Activated naive CD4-positive, alpha-beta T cell treated with anti-CD3 and anti-CD28 coated beads, Interleukin-2, amount 50 U/mL, for 24 hours (primary cell): ENCODE measurements at regions not wholly inside any gene's neighbourhood (a gene's known extent, or its start where the extent isn't known, plus 50 kb on each side); places are given as distances from the start of the nearest gene placed in this dataset.

Source experiments
- H3K27ac Mint-ChIP-seq: one replicate; pipeline ENCODE4 v1.8.0; 2021; ENCODE audit warnings: mild to moderate bottlenecking, mixed read lengths
- H3K27me3 Mint-ChIP-seq: one replicate; pipeline ENCODE4 v1.8.0; 2021; ENCODE audit warnings: mixed read lengths
- H3K36me3 Mint-ChIP-seq: one replicate; pipeline ENCODE4 v1.8.0; 2021; ENCODE audit warnings: mixed read lengths
- H3K4me1 Mint-ChIP-seq: one replicate; pipeline ENCODE4 v1.8.0; 2021; ENCODE audit warnings: mixed read lengths
- H3K4me3 Mint-ChIP-seq: one replicate; pipeline ENCODE4 v1.8.0; 2021; ENCODE audit warnings: mild to moderate bottlenecking, mixed read lengths
- H3K9me3 Mint-ChIP-seq: one replicate; pipeline ENCODE4 v1.8.0; 2021; ENCODE audit warnings: mixed read lengths

- H3K9me3 Mint-ChIP-seq = no peaks in the 10 kb centered on the region
- H3K27ac Mint-ChIP-seq = no peak overlapping the region
- H3K4me1 Mint-ChIP-seq = no peaks in the 10 kb centered on the region
- no peak overlapping the region for H3K4me3 Mint-ChIP-seq
- H3K36me3 Mint-ChIP-seq = no peaks in the 10 kb centered on the region
- H3K27me3 Mint-ChIP-seq = no peaks in the 10 kb centered on the region
Measured at GRCh38 chr4:181566490-181566889, 676.7 kb upstream of the TENM3 start.

DNA sequence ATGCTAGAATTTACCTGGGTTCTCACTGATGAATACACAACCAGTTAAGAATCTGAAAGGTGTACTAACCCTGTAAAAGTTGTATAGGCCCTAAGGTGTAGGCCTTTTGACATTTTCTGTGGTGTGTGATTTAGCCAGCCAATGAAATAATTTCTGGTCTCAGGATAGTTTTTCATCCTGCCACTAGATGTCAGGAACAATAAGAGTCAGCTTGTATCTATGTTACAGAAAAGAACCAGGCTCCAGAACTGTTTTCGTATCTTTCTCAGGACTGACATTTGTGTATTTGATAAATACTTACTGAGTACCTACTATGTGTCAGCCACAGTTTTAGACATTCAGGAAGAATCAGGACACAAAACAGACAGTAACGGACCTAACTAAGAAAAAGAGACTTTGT is 673.6 kb upstream of the TENM3 start:
- H3K27me3 Mint-ChIP-seq = no peaks in the 10 kb centered on the region
- no peak overlapping the region for H3K4me3 Mint-ChIP-seq
- no peak overlapping the region for H3K27ac Mint-ChIP-seq

DNA sequence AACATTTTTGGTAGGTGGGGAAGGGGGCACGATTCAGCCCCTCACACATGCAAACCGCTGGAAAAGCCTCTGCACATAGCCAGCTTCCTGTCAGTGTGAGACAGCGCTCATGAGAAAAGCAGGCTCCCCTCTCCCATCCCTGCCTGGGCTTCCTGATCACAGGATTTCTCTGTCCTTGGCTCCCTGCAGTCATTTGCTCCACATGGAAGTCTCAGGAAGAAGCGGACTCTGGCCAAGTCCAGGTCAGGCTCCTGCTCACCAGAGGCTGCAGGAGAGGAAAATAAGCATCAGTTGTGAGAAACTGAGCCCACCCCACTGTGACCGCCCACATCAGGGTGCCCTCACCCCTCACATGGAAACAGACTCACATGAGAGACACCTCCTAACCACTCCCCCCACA is 664.3 kb upstream of the TENM3 start:
- no peaks in the 10 kb centered on the region for H3K36me3 Mint-ChIP-seq
- H3K4me3 Mint-ChIP-seq = no peak overlapping the region
- no peaks in the 10 kb centered on the region for H3K27me3 Mint-ChIP-seq
- H3K9me3 Mint-ChIP-seq = no peaks in the 10 kb centered on the region
- H3K27ac Mint-ChIP-seq = no peak overlapping the region
- H3K4me1 Mint-ChIP-seq = no peaks in the 10 kb centered on the region

More for the DNA sequence above, 673.6 kb upstream of the TENM3 start:
- H3K4me1 Mint-ChIP-seq = no peaks in the 10 kb centered on the region
- H3K9me3 Mint-ChIP-seq = no peaks in the 10 kb centered on the region
- H3K36me3 Mint-ChIP-seq = no peaks in the 10 kb centered on the region

- H3K4me1 Mint-ChIP-seq = no peaks in the 10 kb centered on the region
- no peaks in the 10 kb centered on the region for H3K9me3 Mint-ChIP-seq
- H3K4me3 Mint-ChIP-seq = no peak overlapping the region
- H3K27me3 Mint-ChIP-seq = no peaks in the 10 kb centered on the region
- H3K36me3 Mint-ChIP-seq = no peaks in the 10 kb centered on the region
- H3K27ac Mint-ChIP-seq = no peak overlapping the region
Measured at GRCh38 chr4:181579486-181579885, 663.7 kb upstream of the TENM3 start.

DNA sequence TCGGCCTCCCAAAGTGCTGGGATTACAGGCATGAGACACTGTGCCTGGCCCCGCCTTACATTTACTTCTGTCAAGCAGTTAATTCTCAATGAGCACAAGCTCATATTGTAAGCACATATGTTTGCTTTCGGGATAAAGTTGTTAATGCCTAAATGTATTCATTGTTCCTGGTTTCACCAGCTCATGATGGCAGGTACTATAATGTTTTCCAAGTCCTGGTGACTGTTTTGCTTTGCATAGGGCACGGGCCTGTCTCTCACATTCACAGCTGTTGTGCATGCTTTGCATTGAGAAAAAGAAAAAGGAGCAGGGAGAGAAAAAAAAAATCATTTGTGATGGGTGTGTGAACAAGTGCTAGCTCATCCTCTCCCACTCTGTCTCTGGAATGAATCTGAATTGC is 661.2 kb upstream of the TENM3 start:
- Mint-ChIP-seq H3K27ac (no peak overlapping the region), H3K27me3 (no peaks in the 10 kb centered on the region), H3K4me1 (no peaks in the 10 kb centered on the region), H3K9me3 (peaks cover 1% of the 10 kb centered on the region), H3K4me3 (no peak overlapping the region), H3K36me3 (no peaks in the 10 kb centered on the region)

- no peak overlapping the region for H3K27ac Mint-ChIP-seq
- H3K36me3 Mint-ChIP-seq = no peaks in the 10 kb centered on the region
- H3K9me3 Mint-ChIP-seq = peaks cover 6% of the 10 kb centered on the region
- no peaks in the 10 kb centered on the region for H3K4me1 Mint-ChIP-seq
- no peak overlapping the region for H3K4me3 Mint-ChIP-seq
- no peaks in the 10 kb centered on the region for H3K27me3 Mint-ChIP-seq
Measured at GRCh38 chr4:181582595-181582994, 660.6 kb upstream of the TENM3 start.

DNA sequence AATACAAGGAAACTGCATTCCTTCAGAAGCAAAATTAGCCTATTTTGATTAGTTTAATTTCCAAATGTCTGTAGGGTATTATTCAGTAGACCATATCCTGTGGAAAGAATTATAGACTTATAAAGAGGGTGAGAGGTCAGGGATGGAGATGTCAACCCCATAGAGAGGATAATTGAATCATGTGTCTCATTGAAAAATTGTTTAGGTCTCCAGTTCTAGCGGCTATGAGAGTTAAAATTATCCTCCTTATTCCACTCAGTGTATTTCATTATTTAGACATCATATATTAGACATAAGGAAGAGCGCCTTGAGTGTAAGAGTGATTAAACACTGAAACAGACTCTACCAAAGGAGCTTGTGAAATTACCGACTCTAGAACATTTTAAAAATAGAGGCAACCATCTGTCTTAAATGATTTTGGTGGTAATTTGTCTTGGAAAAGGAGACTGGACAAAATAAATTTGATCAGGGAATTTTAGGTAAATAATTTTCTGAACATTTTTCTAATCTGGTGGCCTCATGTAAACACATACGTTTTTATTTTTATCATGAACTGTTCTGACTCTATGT is 654.4 kb upstream of the TENM3 start:
- Mint-ChIP-seq H3K9me3 (peaks cover 11% of the 10 kb centered on the region), H3K27me3 (no peaks in the 10 kb centered on the region), H3K4me3 (no peak overlapping the region), H3K36me3 (no peaks in the 10 kb centered on the region), H3K4me1 (no peaks in the 10 kb centered on the region), H3K27ac (no peak overlapping the region)

DNA sequence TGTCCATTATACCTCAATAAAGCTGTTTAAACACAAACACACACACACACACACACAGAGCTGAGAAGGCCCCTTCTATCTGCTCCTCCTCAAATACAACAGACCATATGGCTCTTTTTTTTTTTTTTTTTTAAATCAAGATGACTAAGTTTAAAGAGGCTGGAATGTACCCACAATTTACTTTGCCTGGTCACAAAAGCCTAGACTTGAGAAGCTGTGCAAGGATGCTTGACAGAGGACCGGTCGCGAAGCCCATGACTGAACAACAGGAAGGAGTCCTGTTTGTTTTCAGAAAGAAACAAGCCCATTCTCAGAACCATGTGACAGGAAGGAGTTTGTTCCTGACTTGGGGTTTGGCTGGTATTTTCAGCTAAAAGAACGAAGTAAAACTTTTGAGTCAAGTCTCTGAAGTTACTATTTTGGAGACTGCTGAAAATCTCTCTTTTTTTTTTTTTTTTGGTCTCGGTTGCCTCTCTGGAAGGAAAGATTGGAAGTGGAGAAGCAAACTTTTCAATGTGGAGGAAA is 650.9 kb upstream of the TENM3 start:
- Mint-ChIP-seq H3K27ac (no peak overlapping the region), H3K27me3 (no peaks in the 10 kb centered on the region), H3K4me3 (no peak overlapping the region), H3K4me1 (no peaks in the 10 kb centered on the region), H3K36me3 (no peaks in the 10 kb centered on the region), H3K9me3 (peaks cover 16% of the 10 kb centered on the region)

DNA sequence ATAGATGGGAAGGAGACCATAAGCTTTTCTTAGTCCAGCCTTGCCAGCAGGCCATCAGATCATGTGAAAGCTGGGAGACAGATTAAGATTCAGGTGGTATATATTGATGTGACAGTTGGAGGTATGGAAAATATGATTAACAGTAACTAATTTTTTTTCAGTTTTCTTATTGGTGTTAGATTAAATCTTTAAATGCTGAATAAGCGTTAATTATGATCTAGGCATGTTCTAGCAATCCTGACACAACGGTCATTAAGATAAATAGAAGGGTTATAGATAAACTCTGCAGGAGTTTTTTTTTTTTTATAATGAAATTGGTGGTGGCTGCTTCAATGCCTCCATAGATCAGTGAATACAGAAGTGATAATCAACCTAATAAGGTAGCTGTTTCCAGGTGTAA is 649.5 kb upstream of the TENM3 start:
- Mint-ChIP-seq H3K4me3 (no peak overlapping the region), H3K27me3 (no peaks in the 10 kb centered on the region), H3K27ac (no peak overlapping the region), H3K4me1 (no peaks in the 10 kb centered on the region), H3K36me3 (no peaks in the 10 kb centered on the region), H3K9me3 (peaks cover 10% of the 10 kb centered on the region)

- Mint-ChIP-seq H3K4me3 (no peak overlapping the region), H3K4me1 (no peaks in the 10 kb centered on the region)
Measured at GRCh38 chr4:181594188-181594587, 649.0 kb upstream of the TENM3 start.

GRCh38 chr4:181595716-181596115 is 647.5 kb upstream of the TENM3 start:
- H3K4me3 Mint-ChIP-seq = no peak overlapping the region
- H3K27ac Mint-ChIP-seq = no peak overlapping the region
- H3K4me1 Mint-ChIP-seq = no peaks in the 10 kb centered on the region
- peaks cover 10% of the 10 kb centered on the region for H3K9me3 Mint-ChIP-seq
- H3K36me3 Mint-ChIP-seq = no peaks in the 10 kb centered on the region
- H3K27me3 Mint-ChIP-seq = no peaks in the 10 kb centered on the region

More at GRCh38 chr4:181594188-181594587, 649.0 kb upstream of the TENM3 start:
- Mint-ChIP-seq H3K9me3 (peaks cover 10% of the 10 kb centered on the region), H3K36me3 (no peaks in the 10 kb centered on the region), H3K27ac (no peak overlapping the region), H3K27me3 (no peaks in the 10 kb centered on the region)

- no peaks in the 10 kb centered on the region for H3K4me1 Mint-ChIP-seq
- no peaks in the 10 kb centered on the region for H3K27me3 Mint-ChIP-seq
- H3K9me3 Mint-ChIP-seq = peaks cover 10% of the 10 kb centered on the region
Measured at GRCh38 chr4:181597766-181598165, 645.4 kb upstream of the TENM3 start.

DNA sequence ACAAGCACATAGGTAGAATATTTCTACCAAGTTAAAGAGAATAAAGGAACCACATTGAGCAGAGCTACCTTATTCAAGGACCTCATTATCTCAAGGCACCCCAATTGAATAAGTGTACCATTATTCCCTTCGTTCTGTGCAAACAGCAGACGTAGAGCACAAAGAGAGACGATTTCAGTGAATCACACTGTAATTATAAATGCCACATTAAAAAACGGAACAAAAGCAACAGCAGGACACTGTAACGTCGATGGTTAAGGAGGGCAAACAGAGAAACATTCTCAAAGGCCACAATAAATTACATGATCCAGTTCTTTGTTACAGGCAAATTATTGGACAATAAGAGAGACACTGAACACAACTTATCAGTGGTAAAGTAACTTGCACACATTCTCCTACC is 644.1 kb upstream of the TENM3 start:
- Mint-ChIP-seq H3K4me1 (no peaks in the 10 kb centered on the region), H3K9me3 (peaks cover 10% of the 10 kb centered on the region), H3K27me3 (no peaks in the 10 kb centered on the region), H3K27ac (no peak overlapping the region), H3K36me3 (no peaks in the 10 kb centered on the region), H3K4me3 (no peak overlapping the region)

More at GRCh38 chr4:181597766-181598165, 645.4 kb upstream of the TENM3 start:
- Mint-ChIP-seq H3K36me3 (no peaks in the 10 kb centered on the region), H3K27ac (no peak overlapping the region), H3K4me3 (no peak overlapping the region)

DNA sequence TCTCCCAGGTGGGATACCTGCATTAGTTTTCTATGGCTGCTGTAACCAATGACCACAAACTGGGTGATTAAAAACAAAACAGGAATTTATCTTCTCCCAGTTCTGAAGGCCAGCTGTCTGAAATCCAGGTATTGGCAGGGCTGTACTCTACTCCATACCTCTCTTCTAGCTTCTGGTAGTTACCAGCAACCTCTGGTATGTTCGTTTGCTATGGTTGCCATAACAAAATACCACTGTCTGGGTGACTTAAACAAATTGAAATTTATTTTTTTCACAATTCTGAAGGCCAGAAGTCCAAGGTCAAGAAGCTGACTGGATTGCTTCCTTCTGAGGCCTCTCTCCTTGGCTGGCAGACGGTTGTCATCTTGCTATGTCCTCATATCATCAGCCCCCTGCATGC is 642.1 kb upstream of the TENM3 start:
- H3K27ac Mint-ChIP-seq = no peak overlapping the region
- no peak overlapping the region for H3K4me3 Mint-ChIP-seq
- no peaks in the 10 kb centered on the region for H3K27me3 Mint-ChIP-seq
- no peaks in the 10 kb centered on the region for H3K36me3 Mint-ChIP-seq
- H3K9me3 Mint-ChIP-seq = no peaks in the 10 kb centered on the region
- H3K4me1 Mint-ChIP-seq = no peaks in the 10 kb centered on the region

DNA sequence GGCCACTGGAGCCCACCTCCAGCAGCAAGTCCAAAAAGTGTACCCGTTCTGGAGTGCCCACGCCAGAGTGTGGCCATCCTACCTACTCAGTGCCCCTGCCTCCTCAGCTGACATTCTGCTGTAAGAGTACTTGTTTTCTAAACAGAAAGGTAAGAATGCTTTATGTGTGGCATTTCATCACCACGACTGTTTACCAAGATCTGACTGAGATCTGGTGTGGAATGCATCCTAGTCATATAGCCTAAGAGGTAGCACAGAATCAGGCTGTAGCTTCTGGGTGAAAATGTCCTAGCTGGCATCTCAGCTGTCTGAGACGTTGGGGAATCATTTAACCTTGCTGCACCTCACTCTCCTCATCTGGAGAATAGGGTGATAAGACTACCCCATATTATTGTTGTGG is 638.7 kb upstream of the TENM3 start:
- H3K36me3 Mint-ChIP-seq = no peaks in the 10 kb centered on the region
- no peaks in the 10 kb centered on the region for H3K27me3 Mint-ChIP-seq
- H3K27ac Mint-ChIP-seq = no peak overlapping the region
- no peak overlapping the region for H3K4me3 Mint-ChIP-seq
- H3K9me3 Mint-ChIP-seq = no peaks in the 10 kb centered on the region
- no peaks in the 10 kb centered on the region for H3K4me1 Mint-ChIP-seq

DNA sequence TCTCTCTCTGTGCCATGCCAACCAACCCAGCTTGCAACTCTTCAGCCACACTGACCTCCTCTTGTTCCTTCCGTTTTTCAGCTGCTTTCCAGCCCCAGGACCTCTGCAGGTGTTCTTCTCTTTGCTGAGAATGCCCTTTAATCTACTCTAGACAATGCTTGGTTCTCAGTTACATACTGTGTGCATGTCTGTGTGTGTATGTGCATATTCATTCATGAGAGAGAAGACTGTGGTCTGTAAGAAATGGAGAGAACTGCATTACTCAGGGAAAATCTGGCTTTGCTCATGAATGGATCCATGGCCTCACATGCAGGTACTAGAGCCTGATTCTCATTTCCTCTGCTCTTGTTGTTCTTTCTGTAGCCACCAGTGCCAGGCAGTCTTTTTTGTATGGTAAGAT is 636.9 kb upstream of the TENM3 start:
- Mint-ChIP-seq H3K27me3 (no peaks in the 10 kb centered on the region), H3K9me3 (no peaks in the 10 kb centered on the region), H3K4me3 (no peak overlapping the region), H3K27ac (no peak overlapping the region), H3K4me1 (no peaks in the 10 kb centered on the region), H3K36me3 (no peaks in the 10 kb centered on the region)

- Mint-ChIP-seq H3K36me3 (no peaks in the 10 kb centered on the region), H3K27me3 (no peaks in the 10 kb centered on the region), H3K4me1 (no peaks in the 10 kb centered on the region), H3K9me3 (no peaks in the 10 kb centered on the region), H3K4me3 (no peak overlapping the region), H3K27ac (no peak overlapping the region)
Measured at GRCh38 chr4:181608181-181608580, 635.0 kb upstream of the TENM3 start.
